Loucy (cell line): ENCODE measurements at regions not wholly inside any gene's neighbourhood (a gene's known extent, or its start where the extent isn't known, plus 50 kb on each side); places are given as distances from the start of the nearest gene placed in this dataset.

Experiments
- H2AFZ ChIP-seq: fragments of 200-600 bp; sonication (generic); 2 replicates; pipeline ENCODE4 v1.6.0; 2016; ENCODE audit warnings: antibody characterized with exemption, mild to moderate bottlenecking, low read length, moderate library complexity
- H3F3A ChIP-seq: fragments of 200-600 bp; 2 replicates; pipeline ENCODE4 v1.6.0; 2016; ENCODE audit warnings: antibody characterized with exemption, low read depth, mild to moderate bottlenecking
- H3K27me3 ChIP-seq: fragments of 200-600 bp; sonication (generic); 2 replicates; pipeline ENCODE4 v1.6.1; 2014; ENCODE audit warnings: low read length, mild to moderate bottlenecking; ENCODE audit not compliant: insufficient read depth, poor library complexity, severe bottlenecking
- H3K36me3 ChIP-seq: fragments of 200-600 bp; sonication (generic); 2 replicates; pipeline ENCODE4 v1.6.1; 2016; ENCODE audit warnings: low read length; ENCODE audit not compliant: insufficient read depth
- H3K4me1 ChIP-seq: fragments of 200-600 bp; sonication (generic); 2 replicates; pipeline ENCODE4 v1.5.1; 2014; ENCODE audit warnings: low read length, mild to moderate bottlenecking; ENCODE audit not compliant: insufficient read depth, poor library complexity, severe bottlenecking
- H3K4me2 ChIP-seq: fragments of 200-600 bp; sonication (generic); 2 replicates; pipeline ENCODE4 v1.6.0; 2014; ENCODE audit warnings: antibody characterized with exemption, low read length, low read depth, mild to moderate bottlenecking; ENCODE audit not compliant: poor library complexity, severe bottlenecking
- H3K4me3 ChIP-seq: fragments of 200-600 bp; sonication (generic); 2 replicates; pipeline ENCODE4 v1.5.1; 2014; ENCODE audit warnings: low read length, mild to moderate bottlenecking, mixed read lengths; ENCODE audit not compliant: poor library complexity, severe bottlenecking
- H3K79me2 ChIP-seq: fragments of 200-600 bp; sonication (generic); 2 replicates; pipeline ENCODE4 v1.6.1; 2014; ENCODE audit warnings: low read length; ENCODE audit not compliant: insufficient read depth
- H3K9ac ChIP-seq: fragments of 200-600 bp; sonication (generic); 2 replicates; pipeline ENCODE4 v1.6.0; 2014; ENCODE audit warnings: mild to moderate bottlenecking, low read depth, low read length, moderate library complexity; ENCODE audit not compliant: poor library complexity, severe bottlenecking
- H3K9me2 ChIP-seq: fragments of 200-600 bp; sonication (generic); replicated peaks from 2 replicates; pipeline ENCODE4 v1.6.1; 2016; ENCODE audit warnings: low read depth, low read length, mixed read lengths
- H3K9me3 ChIP-seq: fragments of 200-600 bp; sonication (generic); 2 replicates; pipeline ENCODE4 v1.6.1; 2014; ENCODE audit warnings: mild to moderate bottlenecking, antibody characterized with exemption, low read length, low read depth; ENCODE audit not compliant: insufficient read depth
- H4K20me1 ChIP-seq: fragments of 200-600 bp; sonication (generic); 2 replicates; pipeline ENCODE4 v1.6.0; 2014; ENCODE audit warnings: antibody characterized with exemption, low read length, mild to moderate bottlenecking; ENCODE audit not compliant: insufficient read depth, poor library complexity, severe bottlenecking
- EZH2phosphoT487 ChIP-seq: fragments of 200-600 bp; IDR thresholded peaks from 2 replicates; pipeline ENCODE4 v1.6.1; 2018; ENCODE audit warnings: antibody characterized with exemption, mild to moderate bottlenecking, moderate library complexity, borderline replicate concordance
- TF ChIP-seq, protein P1 (sequence below): fragments of 200-600 bp; sonication (generic); conservative IDR thresholded peaks from 2 replicates; pipeline ENCODE4 v1.5.1; 2014; ENCODE audit warnings: mild to moderate bottlenecking, antibody characterized with exemption, low read length

DNA sequence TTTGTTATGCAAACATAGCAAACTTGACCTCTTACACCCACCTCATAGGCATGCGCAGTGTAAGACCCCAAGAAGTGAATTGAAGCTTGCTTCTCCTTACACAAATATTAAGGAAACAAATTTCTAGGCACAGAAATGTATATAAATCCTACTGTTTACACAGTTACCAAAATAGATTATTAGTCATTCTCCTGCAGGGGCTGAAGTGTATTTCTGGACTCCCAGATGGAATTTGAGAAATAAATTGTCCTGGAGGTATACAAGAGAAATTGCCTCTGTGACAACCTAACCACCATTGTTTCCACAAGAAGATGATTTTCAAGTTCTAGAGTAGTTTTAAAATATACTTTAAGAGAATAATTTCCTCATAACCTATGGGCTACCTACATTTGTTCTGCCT is 656.0 kb upstream of the MDGA2 start:
- Histone ChIP-seq H3K4me3 (no peak overlapping the region), H3K4me2 (no peak overlapping the region), H2AFZ (no peak overlapping the region), H3K4me1 (no peaks in the 10 kb centered on the region), H3K36me3 (no peaks in the 10 kb centered on the region), H3K9me2 (no peaks in the 10 kb centered on the region), H4K20me1 (no peaks in the 10 kb centered on the region), H3K9ac (no peak overlapping the region), H3F3A (no peaks in the 10 kb centered on the region), H3K9me3 (no peaks in the 10 kb centered on the region), H3K27me3 (no peaks in the 10 kb centered on the region), H3K79me2 (no peaks in the 10 kb centered on the region)
- TF ChIP-seq, protein P1, sequence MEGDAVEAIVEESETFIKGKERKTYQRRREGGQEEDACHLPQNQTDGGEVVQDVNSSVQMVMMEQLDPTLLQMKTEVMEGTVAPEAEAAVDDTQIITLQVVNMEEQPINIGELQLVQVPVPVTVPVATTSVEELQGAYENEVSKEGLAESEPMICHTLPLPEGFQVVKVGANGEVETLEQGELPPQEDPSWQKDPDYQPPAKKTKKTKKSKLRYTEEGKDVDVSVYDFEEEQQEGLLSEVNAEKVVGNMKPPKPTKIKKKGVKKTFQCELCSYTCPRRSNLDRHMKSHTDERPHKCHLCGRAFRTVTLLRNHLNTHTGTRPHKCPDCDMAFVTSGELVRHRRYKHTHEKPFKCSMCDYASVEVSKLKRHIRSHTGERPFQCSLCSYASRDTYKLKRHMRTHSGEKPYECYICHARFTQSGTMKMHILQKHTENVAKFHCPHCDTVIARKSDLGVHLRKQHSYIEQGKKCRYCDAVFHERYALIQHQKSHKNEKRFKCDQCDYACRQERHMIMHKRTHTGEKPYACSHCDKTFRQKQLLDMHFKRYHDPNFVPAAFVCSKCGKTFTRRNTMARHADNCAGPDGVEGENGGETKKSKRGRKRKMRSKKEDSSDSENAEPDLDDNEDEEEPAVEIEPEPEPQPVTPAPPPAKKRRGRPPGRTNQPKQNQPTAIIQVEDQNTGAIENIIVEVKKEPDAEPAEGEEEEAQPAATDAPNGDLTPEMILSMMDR: no peak
- TF ChIP-seq EZH2phosphoT487: no peak

DNA sequence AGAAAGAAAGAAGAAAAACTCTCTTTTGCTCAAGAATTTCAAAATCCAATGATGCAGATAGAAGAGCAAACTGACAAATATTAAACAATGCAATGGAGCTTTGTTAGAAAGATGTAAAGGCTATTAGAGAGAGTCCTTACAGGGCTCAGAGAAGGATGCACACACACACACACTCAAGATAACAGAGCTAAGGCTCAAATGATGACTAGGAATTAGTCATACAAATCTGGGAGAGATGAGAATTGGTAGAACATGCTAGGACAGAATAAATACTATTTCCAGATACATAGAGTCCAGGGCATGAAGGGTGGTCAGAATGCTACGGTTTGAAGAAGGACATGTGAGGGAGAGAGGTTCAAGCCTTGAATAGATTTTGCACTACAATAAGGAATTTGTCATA is 650.1 kb upstream of the MDGA2 start:
- no peaks in the 10 kb centered on the region for H3K27me3 ChIP-seq
- no peak overlapping the region for H3K9ac ChIP-seq
- no peak overlapping the region for H3K4me3 ChIP-seq
- no peak overlapping the region for H3K4me2 ChIP-seq
- no peaks in the 10 kb centered on the region for H4K20me1 ChIP-seq
- H3K36me3 ChIP-seq: no peaks in the 10 kb centered on the region
- no peaks in the 10 kb centered on the region for H3K4me1 ChIP-seq
- H3K79me2 ChIP-seq: no peaks in the 10 kb centered on the region
- H3K9me3 ChIP-seq: no peaks in the 10 kb centered on the region
- TF ChIP-seq, protein P1: no peak
- no peak for TF ChIP-seq EZH2phosphoT487
- H3F3A ChIP-seq: no peaks in the 10 kb centered on the region
- no peaks in the 10 kb centered on the region for H3K9me2 ChIP-seq
- H2AFZ ChIP-seq: no peak overlapping the region

DNA sequence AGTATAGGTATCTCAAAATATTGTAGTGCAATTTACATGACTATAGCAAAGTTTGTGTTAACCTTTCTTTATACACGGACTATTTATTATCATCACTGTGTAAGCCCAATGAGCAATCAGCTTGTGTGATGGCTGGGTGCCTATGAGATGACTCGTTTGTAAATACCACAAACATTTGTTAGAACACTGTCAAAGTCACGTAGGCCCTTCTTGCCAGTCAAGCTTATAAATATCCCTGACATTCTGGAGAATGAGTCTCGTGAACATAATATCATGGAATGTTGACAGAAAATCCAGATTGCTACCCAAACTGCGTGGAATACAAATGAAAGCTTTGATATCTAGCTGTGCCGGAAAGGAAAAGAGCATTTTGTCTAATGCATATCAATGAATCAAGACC is 648.3 kb upstream of the MDGA2 start:
- no peaks in the 10 kb centered on the region for H3K36me3 ChIP-seq
- no peaks in the 10 kb centered on the region for H3K79me2 ChIP-seq
- no peaks in the 10 kb centered on the region for H3K27me3 ChIP-seq
- H3K4me1 ChIP-seq: no peaks in the 10 kb centered on the region
- H3K4me2 ChIP-seq: no peak overlapping the region
- no peaks in the 10 kb centered on the region for H3K9me3 ChIP-seq
- no peaks in the 10 kb centered on the region for H3F3A ChIP-seq
- TF ChIP-seq, protein P1: no peak
- no peak for TF ChIP-seq EZH2phosphoT487
- H3K9me2 ChIP-seq: no peaks in the 10 kb centered on the region
- no peak overlapping the region for H3K9ac ChIP-seq
- no peak overlapping the region for H2AFZ ChIP-seq
- no peak overlapping the region for H3K4me3 ChIP-seq
- H4K20me1 ChIP-seq: no peaks in the 10 kb centered on the region
